Neural cell (in vitro differentiated cells): ENCODE measurements at regions not wholly inside any gene's neighbourhood (a gene's known extent, or its start where the extent isn't known, plus 50 kb on each side); places are given as distances from the start of the nearest gene placed in this dataset.

Experiments
- H2AFZ ChIP-seq: fragments of 200-600, 300-800 bp; sonication (generic), shearing (Covaris generic); 2 replicates; pipeline ENCODE4 v1.6.0; 2014; ENCODE audit warnings: low read depth, mild to moderate bottlenecking, antibody characterized with exemption, low read length, moderate library complexity
- H3F3A ChIP-seq: fragments of 200-600 bp; shearing (Covaris generic); 2 replicates; pipeline ENCODE4 v1.6.1; 2016; ENCODE audit warnings: mild to moderate bottlenecking, moderate library complexity, mixed read lengths, antibody characterized with exemption, low read length; ENCODE audit not compliant: insufficient read depth, poor library complexity, severe bottlenecking
- H3K27ac ChIP-seq: fragments of 200-600, 300-800 bp; sonication (generic), shearing (Covaris generic); 2 replicates; pipeline ENCODE4 v1.5.1; 2014; ENCODE audit warnings: mild to moderate bottlenecking, low read length, moderate library complexity
- H3K27me3 ChIP-seq: fragments of 300-800, 200-600 bp; sonication (generic), shearing (Covaris generic); 2 replicates; pipeline ENCODE4 v1.6.0; 2014; ENCODE audit warnings: mild to moderate bottlenecking, low read depth, low read length, moderate library complexity; ENCODE audit not compliant: insufficient read depth
- H3K36me3 ChIP-seq: fragments of 300-800, 200-600 bp; sonication (generic), shearing (Covaris generic); 2 replicates; pipeline ENCODE4 v1.5.1; 2014; ENCODE audit warnings: mild to moderate bottlenecking, antibody characterized with exemption, low read length, moderate library complexity; ENCODE audit not compliant: insufficient read depth
- H3K4me2 ChIP-seq: fragments of 300-800, 200-600 bp; sonication (generic), shearing (Covaris generic); 2 replicates; pipeline ENCODE4 v1.6.0; 2014; ENCODE audit warnings: mild to moderate bottlenecking, low read length
- H3K4me3 ChIP-seq: fragments of 300-800, 200-600 bp; sonication (generic), shearing (Covaris generic); 2 replicates; pipeline ENCODE4 v1.5.1; 2014; ENCODE audit warnings: mild to moderate bottlenecking, low read length, moderate library complexity
- H3K79me2 ChIP-seq: fragments of 200-600 bp; shearing (Covaris generic); replicated peaks from 2 replicates; pipeline ENCODE4 v1.6.0; 2014; ENCODE audit warnings: mild to moderate bottlenecking, low read length, moderate library complexity; ENCODE audit not compliant: insufficient read depth
- H3K9ac ChIP-seq: fragments of 300-800, 200-600 bp; sonication (generic), shearing (Covaris generic); 2 replicates; pipeline ENCODE4 v1.6.1; 2016; ENCODE audit warnings: mild to moderate bottlenecking, low read length, mixed read lengths
- H3K9me2 ChIP-seq: fragments of 200-600 bp; shearing (Covaris generic); 2 replicates; pipeline ENCODE4 v1.6.1; 2016; ENCODE audit warnings: mild to moderate bottlenecking, low read length, mixed read lengths; ENCODE audit not compliant: insufficient read depth
- H3K9me3 ChIP-seq: fragments of 200-600, 300-800 bp; sonication (generic), shearing (Covaris generic); 2 replicates; pipeline ENCODE4 v1.6.1; 2016; ENCODE audit warnings: mild to moderate bottlenecking, mixed run types, low read length, moderate library complexity, mixed read lengths
- H4K20me1 ChIP-seq: fragments of 200-600 bp; shearing (Covaris generic); 2 replicates; pipeline ENCODE4 v1.6.1; 2016; ENCODE audit warnings: mild to moderate bottlenecking, mixed run types; ENCODE audit not compliant: insufficient read depth
- EP300 ChIP-seq: fragments of 450-650 bp; conservative IDR thresholded peaks from 2 replicates; pipeline ENCODE4 v1.6.1; 2014; ENCODE audit warnings: antibody characterized with exemption, mild to moderate bottlenecking, moderate library complexity; ENCODE audit not compliant: poor library complexity, severe bottlenecking
- MXI1 ChIP-seq: fragments of 450-650 bp; conservative IDR thresholded peaks from 2 replicates; pipeline ENCODE4 v1.6.1; 2014; ENCODE audit warnings: antibody characterized with exemption, mild to moderate bottlenecking; ENCODE audit not compliant: poor library complexity, severe bottlenecking
- POLR2AphosphoS5 ChIP-seq: IDR thresholded peaks from 2 replicates; pipeline ENCODE4 v1.6.1; 2012
- RAD21 ChIP-seq: fragments of 450-650 bp; conservative IDR thresholded peaks from 2 replicates; pipeline ENCODE4 v1.6.1; 2014; ENCODE audit warnings: antibody characterized with exemption, mild to moderate bottlenecking, moderate library complexity
- SMC3 ChIP-seq: fragments of 450-650 bp; conservative IDR thresholded peaks from 2 replicates; pipeline ENCODE4 v1.6.1; 2014; ENCODE audit warnings: antibody characterized with exemption, mild to moderate bottlenecking, moderate library complexity; ENCODE audit not compliant: poor library complexity
- TAF1 ChIP-seq: IDR thresholded peaks from 2 replicates; pipeline ENCODE4 v1.6.1; 2012; ENCODE audit warnings: low read depth
- TF ChIP-seq, protein P1 (sequence below): IDR thresholded peaks from 2 replicates; pipeline ENCODE4 v1.6.1; 2012; ENCODE audit warnings: borderline replicate concordance
- TF ChIP-seq, protein P2 (sequence below): fragments of 450-650 bp; IDR thresholded peaks from 2 replicates; pipeline ENCODE4 v1.5.1; 2014; ENCODE audit warnings: antibody characterized with exemption, mild to moderate bottlenecking, moderate library complexity; ENCODE audit not compliant: poor library complexity, severe bottlenecking

DNA sequence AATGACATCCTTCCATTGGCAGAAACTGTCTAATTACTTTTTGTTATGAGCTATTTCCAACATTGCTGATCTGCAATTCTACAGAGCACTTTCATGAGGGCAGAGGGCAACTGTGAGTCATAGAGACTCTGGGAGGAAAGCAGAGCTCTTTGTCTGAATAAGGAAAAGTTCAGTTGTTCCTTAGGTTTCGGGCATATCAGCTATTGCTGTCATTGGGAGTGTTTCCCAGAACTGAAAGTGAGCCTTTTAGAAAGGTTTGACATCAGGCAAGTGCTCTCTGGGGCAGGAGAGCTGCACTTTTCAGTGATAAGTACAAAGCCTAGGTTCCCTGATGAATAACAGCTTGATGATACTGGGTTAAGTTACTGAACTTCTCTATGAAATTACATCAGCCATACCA lies 119.2 kb upstream of the EDNRA start:
- no peaks in the 10 kb centered on the region for H3K36me3 ChIP-seq
- no peaks in the 10 kb centered on the region for H3K27me3 ChIP-seq
- H2AFZ ChIP-seq: no peak overlapping the region
- H3K9me2 ChIP-seq: no peaks in the 10 kb centered on the region
- no peaks in the 10 kb centered on the region for H4K20me1 ChIP-seq
- no peaks in the 10 kb centered on the region for H3F3A ChIP-seq
- no peak overlapping the region for H3K4me2 ChIP-seq
- no peak overlapping the region for H3K9ac ChIP-seq
- no peaks in the 10 kb centered on the region for H3K79me2 ChIP-seq
- H3K4me3 ChIP-seq: no peak overlapping the region
- TF ChIP-seq EP300: no peak
- TF ChIP-seq TAF1: no peak
- no peak for TF ChIP-seq MXI1
- TF ChIP-seq SMC3: no peak
- TF ChIP-seq, protein P1, sequence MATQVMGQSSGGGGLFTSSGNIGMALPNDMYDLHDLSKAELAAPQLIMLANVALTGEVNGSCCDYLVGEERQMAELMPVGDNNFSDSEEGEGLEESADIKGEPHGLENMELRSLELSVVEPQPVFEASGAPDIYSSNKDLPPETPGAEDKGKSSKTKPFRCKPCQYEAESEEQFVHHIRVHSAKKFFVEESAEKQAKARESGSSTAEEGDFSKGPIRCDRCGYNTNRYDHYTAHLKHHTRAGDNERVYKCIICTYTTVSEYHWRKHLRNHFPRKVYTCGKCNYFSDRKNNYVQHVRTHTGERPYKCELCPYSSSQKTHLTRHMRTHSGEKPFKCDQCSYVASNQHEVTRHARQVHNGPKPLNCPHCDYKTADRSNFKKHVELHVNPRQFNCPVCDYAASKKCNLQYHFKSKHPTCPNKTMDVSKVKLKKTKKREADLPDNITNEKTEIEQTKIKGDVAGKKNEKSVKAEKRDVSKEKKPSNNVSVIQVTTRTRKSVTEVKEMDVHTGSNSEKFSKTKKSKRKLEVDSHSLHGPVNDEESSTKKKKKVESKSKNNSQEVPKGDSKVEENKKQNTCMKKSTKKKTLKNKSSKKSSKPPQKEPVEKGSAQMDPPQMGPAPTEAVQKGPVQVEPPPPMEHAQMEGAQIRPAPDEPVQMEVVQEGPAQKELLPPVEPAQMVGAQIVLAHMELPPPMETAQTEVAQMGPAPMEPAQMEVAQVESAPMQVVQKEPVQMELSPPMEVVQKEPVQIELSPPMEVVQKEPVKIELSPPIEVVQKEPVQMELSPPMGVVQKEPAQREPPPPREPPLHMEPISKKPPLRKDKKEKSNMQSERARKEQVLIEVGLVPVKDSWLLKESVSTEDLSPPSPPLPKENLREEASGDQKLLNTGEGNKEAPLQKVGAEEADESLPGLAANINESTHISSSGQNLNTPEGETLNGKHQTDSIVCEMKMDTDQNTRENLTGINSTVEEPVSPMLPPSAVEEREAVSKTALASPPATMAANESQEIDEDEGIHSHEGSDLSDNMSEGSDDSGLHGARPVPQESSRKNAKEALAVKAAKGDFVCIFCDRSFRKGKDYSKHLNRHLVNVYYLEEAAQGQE: no peak
- no peaks in the 10 kb centered on the region for H3K9me3 ChIP-seq
- no peak overlapping the region for H3K27ac ChIP-seq

DNA sequence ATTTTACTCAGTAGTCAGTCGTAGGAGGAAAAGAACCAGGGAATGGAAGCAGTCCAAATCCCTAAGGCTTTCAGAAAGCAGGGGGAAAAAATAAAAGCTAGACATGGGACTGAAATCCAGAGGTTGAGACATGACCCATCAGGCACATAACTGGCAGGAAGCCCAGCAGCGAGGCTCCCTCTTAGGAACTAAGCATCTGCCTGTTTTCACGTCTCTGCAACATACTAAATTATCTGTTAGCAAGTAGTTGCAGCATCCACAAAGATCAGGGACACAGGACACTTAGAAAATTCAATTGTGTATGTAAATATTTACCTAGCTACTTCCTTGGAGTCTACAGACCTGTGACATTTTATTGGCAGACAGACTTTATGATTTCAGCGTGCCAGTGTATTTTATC lies 118.0 kb upstream of the EDNRA start:
- H3F3A ChIP-seq: no peaks in the 10 kb centered on the region
- no peaks in the 10 kb centered on the region for H3K9me3 ChIP-seq
- no peaks in the 10 kb centered on the region for H3K27me3 ChIP-seq
- no peak overlapping the region for H3K4me2 ChIP-seq
- H2AFZ ChIP-seq: no peak overlapping the region
- H3K27ac ChIP-seq: no peak overlapping the region
- no peaks in the 10 kb centered on the region for H3K9me2 ChIP-seq
- TF ChIP-seq, protein P1: no peak
- TF ChIP-seq RAD21 (no peak), MXI1 (no peak), TAF1 (no peak), EP300 (no peak), POLR2AphosphoS5 (no peak)
- TF ChIP-seq, protein P2, sequence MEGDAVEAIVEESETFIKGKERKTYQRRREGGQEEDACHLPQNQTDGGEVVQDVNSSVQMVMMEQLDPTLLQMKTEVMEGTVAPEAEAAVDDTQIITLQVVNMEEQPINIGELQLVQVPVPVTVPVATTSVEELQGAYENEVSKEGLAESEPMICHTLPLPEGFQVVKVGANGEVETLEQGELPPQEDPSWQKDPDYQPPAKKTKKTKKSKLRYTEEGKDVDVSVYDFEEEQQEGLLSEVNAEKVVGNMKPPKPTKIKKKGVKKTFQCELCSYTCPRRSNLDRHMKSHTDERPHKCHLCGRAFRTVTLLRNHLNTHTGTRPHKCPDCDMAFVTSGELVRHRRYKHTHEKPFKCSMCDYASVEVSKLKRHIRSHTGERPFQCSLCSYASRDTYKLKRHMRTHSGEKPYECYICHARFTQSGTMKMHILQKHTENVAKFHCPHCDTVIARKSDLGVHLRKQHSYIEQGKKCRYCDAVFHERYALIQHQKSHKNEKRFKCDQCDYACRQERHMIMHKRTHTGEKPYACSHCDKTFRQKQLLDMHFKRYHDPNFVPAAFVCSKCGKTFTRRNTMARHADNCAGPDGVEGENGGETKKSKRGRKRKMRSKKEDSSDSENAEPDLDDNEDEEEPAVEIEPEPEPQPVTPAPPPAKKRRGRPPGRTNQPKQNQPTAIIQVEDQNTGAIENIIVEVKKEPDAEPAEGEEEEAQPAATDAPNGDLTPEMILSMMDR: no peak
- H4K20me1 ChIP-seq: no peaks in the 10 kb centered on the region
- H3K36me3 ChIP-seq: no peaks in the 10 kb centered on the region
- no peak overlapping the region for H3K4me3 ChIP-seq
- H3K9ac ChIP-seq: no peak overlapping the region
- no peaks in the 10 kb centered on the region for H3K79me2 ChIP-seq
